Nephron progenitor cell (in vitro differentiated cells): ENCODE measurements at regions not wholly inside any gene's neighbourhood (a gene's known extent, or its start where the extent isn't known, plus 50 kb on each side); places are given as distances from the start of the nearest gene placed in this dataset.

Experiments used
- DNase-seq: peaks from one replicate; pipeline ENCODE4 v3.0.0; 2021
- H3K27ac Mint-ChIP-seq: 2 replicates; pipeline ENCODE4 v1.8.0; 2021; ENCODE audit warnings: mild to moderate bottlenecking, moderate library complexity, mixed read lengths
- H3K27me3 Mint-ChIP-seq: 2 replicates; pipeline ENCODE4 v1.8.0; 2021; ENCODE audit warnings: mild to moderate bottlenecking, low read depth, mixed read lengths; ENCODE audit not compliant: poor library complexity
- H3K36me3 Mint-ChIP-seq: 2 replicates; pipeline ENCODE4 v1.8.0; 2021; ENCODE audit warnings: low read depth, mixed read lengths
- H3K4me1 Mint-ChIP-seq: 2 replicates; pipeline ENCODE4 v1.8.0; 2021; ENCODE audit warnings: mixed read lengths
- H3K4me3 Mint-ChIP-seq: 2 replicates; pipeline ENCODE4 v1.8.0; 2021; ENCODE audit warnings: mild to moderate bottlenecking, moderate library complexity, mixed read lengths
- H3K9me3 Mint-ChIP-seq: 2 replicates; pipeline ENCODE4 v1.8.0; 2021; ENCODE audit warnings: mild to moderate bottlenecking, moderate library complexity, mixed read lengths
- CTCF ChIP-seq: fragments of 200-600 bp; sonication (generic); IDR thresholded peaks from 2 replicates; pipeline ENCODE4 v1.5.0; 2021; ENCODE audit warnings: antibody characterized with exemption

DNA sequence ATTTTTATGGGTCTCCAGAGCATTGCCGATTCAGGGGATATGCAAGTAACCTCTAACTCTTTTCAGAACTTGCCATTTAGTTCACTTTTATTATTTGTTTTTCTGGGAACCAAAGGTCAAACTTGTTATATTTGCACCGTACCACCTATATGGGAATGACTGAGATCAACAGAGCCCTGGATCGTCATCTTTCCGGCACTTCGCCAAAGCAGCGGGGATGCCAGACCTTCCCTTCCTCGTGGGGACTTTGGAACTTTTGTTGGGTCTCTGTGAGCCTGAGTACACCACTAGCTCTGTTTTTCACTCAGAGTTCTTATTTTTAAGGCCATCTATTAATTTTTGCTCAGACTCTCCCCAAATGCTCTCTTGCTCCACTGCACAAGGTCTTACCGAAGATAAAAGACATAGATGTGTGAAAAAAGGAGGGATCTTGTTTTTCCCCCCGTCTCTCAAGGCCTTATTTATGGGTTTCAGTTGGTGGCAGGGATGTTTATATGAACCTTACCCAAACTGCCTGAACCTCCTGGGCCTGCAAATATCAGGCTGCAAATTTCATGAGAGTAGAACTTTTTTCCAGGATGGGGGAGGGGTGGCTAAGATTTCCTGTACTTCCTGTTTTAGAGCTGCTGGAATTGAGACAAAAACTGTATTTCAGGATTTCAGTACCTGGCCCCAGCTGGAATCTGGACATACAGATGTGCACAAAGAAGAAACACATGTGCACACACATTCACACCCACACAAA is 350.3 kb downstream of the HRH4 start:
- Mint-ChIP-seq H3K4me1 (peaks cover 38% of the 10 kb centered on the region), H3K27me3 (no peaks in the 10 kb centered on the region), H3K36me3 (peaks cover 38% of the 10 kb centered on the region), H3K9me3 (peaks cover 47% of the 10 kb centered on the region), H3K27ac (peak overlapping the region; percentile 95), H3K4me3 (peak overlapping the region; percentile 6)
- no peak for TF ChIP-seq CTCF
- no peak for DNase-seq

- H3K27ac Mint-ChIP-seq: peak overlapping the region; percentile 12
- peaks cover 30% of the 10 kb centered on the region for H3K36me3 Mint-ChIP-seq
- H3K9me3 Mint-ChIP-seq: peaks cover 35% of the 10 kb centered on the region
- peaks cover 42% of the 10 kb centered on the region for H3K4me1 Mint-ChIP-seq
- no peak for TF ChIP-seq CTCF
- H3K27me3 Mint-ChIP-seq: no peaks in the 10 kb centered on the region
- DNase-seq: no peak
- H3K4me3 Mint-ChIP-seq: no peak overlapping the region
Measured at GRCh38 chr18:24811950-24812681, 351.7 kb downstream of the HRH4 start.

DNA sequence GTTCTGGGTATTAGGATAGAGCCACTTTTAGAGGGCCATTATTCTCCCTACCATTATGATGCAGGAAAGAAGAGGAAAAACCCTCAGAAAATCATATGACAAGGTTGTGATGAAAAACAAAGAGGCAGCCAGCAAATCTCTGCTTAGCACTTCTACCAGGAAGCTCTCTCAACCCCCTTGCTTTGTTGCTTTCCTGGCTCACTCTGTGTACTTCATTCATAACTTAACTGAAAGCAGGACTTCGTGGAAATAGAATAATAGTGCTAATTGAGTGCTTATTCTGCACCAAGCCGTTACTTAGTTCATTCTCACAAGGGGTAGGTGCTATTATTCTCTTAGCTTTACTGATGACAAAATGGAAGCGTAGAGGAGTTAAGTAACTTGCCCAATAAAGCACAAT is 354.1 kb downstream of the HRH4 start:
- Mint-ChIP-seq H3K9me3 (peaks cover 19% of the 10 kb centered on the region), H3K27me3 (no peaks in the 10 kb centered on the region), H3K4me1 (peaks cover 64% of the 10 kb centered on the region), H3K4me3 (no peak overlapping the region), H3K36me3 (peaks cover 17% of the 10 kb centered on the region), H3K27ac (no peak overlapping the region)
- no peak for DNase-seq
- TF ChIP-seq CTCF: no peak

GRCh38 chr18:24817150-24817549 is 356.7 kb downstream of the HRH4 start:
- peaks cover 12% of the 10 kb centered on the region for H3K36me3 Mint-ChIP-seq
- TF ChIP-seq CTCF: no peak
- H3K4me1 Mint-ChIP-seq: peaks cover 53% of the 10 kb centered on the region
- H3K9me3 Mint-ChIP-seq: peaks cover 19% of the 10 kb centered on the region
- no peak overlapping the region for H3K27ac Mint-ChIP-seq
- H3K27me3 Mint-ChIP-seq: peaks cover 10% of the 10 kb centered on the region
- DNase-seq: no peak
- H3K4me3 Mint-ChIP-seq: no peak overlapping the region

DNA sequence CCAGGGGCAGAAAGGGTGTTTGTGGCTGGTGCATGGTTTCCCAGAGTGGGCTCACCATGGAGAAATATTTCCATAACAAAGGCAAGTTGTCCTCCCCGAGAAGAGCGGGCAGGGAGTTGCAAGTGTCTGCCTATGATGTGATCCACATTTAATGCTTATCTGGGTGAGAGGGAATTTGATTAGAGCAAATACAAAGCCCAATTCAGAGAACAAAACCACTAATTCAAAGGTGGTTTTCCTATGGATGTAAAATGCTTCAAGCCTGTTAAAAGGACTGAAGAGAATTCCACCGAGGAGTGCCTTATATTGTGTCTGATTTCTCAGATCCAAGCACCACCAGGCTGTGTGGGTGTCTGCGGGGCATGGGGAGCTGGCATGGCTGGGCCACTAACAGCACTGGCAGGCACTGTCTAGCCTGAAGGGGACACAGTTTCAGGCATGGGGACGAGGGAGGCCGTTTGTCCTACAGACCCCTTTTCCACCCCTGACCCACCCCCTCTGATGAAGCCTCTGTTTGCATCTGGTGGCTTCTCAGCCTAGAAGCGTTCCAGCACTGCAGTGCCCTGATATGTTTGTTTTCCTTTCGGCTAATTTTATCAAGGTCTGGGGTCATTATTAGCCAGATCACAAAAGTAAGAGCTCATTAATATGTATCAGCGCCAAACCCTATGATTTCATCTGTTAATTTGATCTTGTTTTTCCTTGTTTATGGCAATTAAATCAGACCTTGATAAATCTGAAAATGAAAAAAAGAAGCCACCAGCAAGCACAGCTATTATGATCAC is 357.3 kb downstream of the HRH4 start:
- no peak for TF ChIP-seq CTCF
- DNase-seq: peak; percentile 5
- no peak overlapping the region for H3K4me3 Mint-ChIP-seq
- peaks cover 16% of the 10 kb centered on the region for H3K9me3 Mint-ChIP-seq
- peaks cover 12% of the 10 kb centered on the region for H3K36me3 Mint-ChIP-seq
- H3K27me3 Mint-ChIP-seq: peaks cover 10% of the 10 kb centered on the region
- H3K4me1 Mint-ChIP-seq: peaks cover 50% of the 10 kb centered on the region
- H3K27ac Mint-ChIP-seq: peak overlapping the region; percentile 80
